HL-60 (cell line): ENCODE measurements at regions not wholly inside any gene's neighbourhood (a gene's known extent, or its start where the extent isn't known, plus 50 kb on each side); places are given as distances from the start of the nearest gene placed in this dataset.

ENCODE experiments used
- DNase-seq, 2 experiments: peaks; one replicate each; pipeline ENCODE4 v3.0.0-alpha.2; 2010 to 2020; ENCODE audit warnings: low read depth in 1 of 2, low spot score in 1 of 2
- H3K27ac ChIP-seq: fragments of 250-450 bp; sonication (Bioruptor Pico); replicated peaks from 2 replicates; pipeline ENCODE4 v1.5.1; 2020; ENCODE audit warnings: mild to moderate bottlenecking, moderate library complexity
- H3K27me3 ChIP-seq: fragments of 250-450 bp; sonication (Bioruptor Pico); 2 replicates; pipeline ENCODE4 v1.5.1; 2021; ENCODE audit warnings: mild to moderate bottlenecking, moderate library complexity; ENCODE audit not compliant: insufficient read depth, poor library complexity, severe bottlenecking
- H3K4me3 ChIP-seq: replicated peaks from 2 replicates; pipeline ENCODE4 v1.5.1; 2011; ENCODE audit warnings: mild to moderate bottlenecking, control low read depth, low read length; ENCODE audit not compliant: insufficient read depth
- GABPA ChIP-seq: IDR thresholded peaks from 2 replicates; pipeline ENCODE4 v1.6.1; 2012; ENCODE audit warnings: low read depth
- POLR2AphosphoS5 ChIP-seq: IDR thresholded peaks from 2 replicates; pipeline ENCODE4 v1.6.1; 2012; ENCODE audit warnings: low read depth
- SPI1 ChIP-seq: IDR thresholded peaks from 2 replicates; pipeline ENCODE4 v1.6.1; 2012; ENCODE audit warnings: low read depth, mild to moderate bottlenecking, borderline replicate concordance
- TF ChIP-seq, protein P1 (sequence below): IDR thresholded peaks from one replicate; pipeline ENCODE4 v1.5.1; 2011; ENCODE audit warnings: low read length, control low read depth, inconsistent platforms; ENCODE audit not compliant: insufficient read depth
- TF ChIP-seq, protein P2 (sequence below): IDR thresholded peaks from 2 replicates; pipeline ENCODE4 v1.6.1; 2012; ENCODE audit warnings: low read depth; ENCODE audit not compliant: insufficient replicate concordance

DNA sequence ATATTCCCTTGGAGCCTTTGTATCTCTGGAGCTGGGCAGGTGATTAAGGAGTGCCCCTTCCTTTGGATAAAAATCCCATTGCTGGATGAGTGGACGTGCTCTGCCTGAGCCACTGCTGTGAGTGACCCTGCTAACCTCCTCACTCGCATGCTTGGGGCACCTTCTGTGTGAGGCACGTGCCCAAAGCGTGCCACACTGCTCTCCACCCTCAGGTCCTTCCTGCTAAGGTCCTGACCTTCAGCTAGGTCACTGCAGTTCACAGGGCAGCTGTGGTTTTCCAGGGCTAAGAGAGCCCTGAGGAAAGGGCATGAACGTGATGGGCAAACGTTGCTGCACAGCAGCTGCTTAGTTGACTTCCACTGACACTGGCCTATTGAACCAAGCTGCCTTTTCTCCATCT lies 204.4 kb upstream of the COBL start:
- Histone ChIP-seq H3K27ac (no peak overlapping the region), H3K27me3 (no peaks in the 10 kb centered on the region), H3K4me3 (no peak overlapping the region)
- TF ChIP-seq, protein P1, sequence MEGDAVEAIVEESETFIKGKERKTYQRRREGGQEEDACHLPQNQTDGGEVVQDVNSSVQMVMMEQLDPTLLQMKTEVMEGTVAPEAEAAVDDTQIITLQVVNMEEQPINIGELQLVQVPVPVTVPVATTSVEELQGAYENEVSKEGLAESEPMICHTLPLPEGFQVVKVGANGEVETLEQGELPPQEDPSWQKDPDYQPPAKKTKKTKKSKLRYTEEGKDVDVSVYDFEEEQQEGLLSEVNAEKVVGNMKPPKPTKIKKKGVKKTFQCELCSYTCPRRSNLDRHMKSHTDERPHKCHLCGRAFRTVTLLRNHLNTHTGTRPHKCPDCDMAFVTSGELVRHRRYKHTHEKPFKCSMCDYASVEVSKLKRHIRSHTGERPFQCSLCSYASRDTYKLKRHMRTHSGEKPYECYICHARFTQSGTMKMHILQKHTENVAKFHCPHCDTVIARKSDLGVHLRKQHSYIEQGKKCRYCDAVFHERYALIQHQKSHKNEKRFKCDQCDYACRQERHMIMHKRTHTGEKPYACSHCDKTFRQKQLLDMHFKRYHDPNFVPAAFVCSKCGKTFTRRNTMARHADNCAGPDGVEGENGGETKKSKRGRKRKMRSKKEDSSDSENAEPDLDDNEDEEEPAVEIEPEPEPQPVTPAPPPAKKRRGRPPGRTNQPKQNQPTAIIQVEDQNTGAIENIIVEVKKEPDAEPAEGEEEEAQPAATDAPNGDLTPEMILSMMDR = no peak
- TF ChIP-seq, protein P2, sequence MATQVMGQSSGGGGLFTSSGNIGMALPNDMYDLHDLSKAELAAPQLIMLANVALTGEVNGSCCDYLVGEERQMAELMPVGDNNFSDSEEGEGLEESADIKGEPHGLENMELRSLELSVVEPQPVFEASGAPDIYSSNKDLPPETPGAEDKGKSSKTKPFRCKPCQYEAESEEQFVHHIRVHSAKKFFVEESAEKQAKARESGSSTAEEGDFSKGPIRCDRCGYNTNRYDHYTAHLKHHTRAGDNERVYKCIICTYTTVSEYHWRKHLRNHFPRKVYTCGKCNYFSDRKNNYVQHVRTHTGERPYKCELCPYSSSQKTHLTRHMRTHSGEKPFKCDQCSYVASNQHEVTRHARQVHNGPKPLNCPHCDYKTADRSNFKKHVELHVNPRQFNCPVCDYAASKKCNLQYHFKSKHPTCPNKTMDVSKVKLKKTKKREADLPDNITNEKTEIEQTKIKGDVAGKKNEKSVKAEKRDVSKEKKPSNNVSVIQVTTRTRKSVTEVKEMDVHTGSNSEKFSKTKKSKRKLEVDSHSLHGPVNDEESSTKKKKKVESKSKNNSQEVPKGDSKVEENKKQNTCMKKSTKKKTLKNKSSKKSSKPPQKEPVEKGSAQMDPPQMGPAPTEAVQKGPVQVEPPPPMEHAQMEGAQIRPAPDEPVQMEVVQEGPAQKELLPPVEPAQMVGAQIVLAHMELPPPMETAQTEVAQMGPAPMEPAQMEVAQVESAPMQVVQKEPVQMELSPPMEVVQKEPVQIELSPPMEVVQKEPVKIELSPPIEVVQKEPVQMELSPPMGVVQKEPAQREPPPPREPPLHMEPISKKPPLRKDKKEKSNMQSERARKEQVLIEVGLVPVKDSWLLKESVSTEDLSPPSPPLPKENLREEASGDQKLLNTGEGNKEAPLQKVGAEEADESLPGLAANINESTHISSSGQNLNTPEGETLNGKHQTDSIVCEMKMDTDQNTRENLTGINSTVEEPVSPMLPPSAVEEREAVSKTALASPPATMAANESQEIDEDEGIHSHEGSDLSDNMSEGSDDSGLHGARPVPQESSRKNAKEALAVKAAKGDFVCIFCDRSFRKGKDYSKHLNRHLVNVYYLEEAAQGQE = no peak
- no peak for TF ChIP-seq GABPA
- TF ChIP-seq SPI1 = no peak
- no peak for TF ChIP-seq POLR2AphosphoS5
- no peak for DNase-seq

DNA sequence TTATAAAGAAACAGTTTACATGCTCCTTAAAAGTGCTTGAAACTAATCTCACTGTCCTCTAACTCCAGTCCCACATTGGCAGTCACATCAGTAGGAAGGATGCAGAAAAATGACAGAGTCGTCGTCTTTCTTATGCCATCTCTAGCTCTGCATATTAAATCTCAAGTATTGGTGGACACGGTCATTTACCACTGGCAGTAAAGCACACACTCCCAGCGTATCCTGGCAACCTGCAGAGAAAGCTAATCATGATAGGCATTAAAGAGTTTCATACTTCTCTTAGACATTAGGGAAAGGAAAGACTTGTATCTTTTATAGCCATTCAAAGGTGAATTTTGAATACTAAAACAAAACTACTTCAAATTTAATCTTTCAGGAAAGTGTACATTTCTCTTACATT lies 202.0 kb upstream of the COBL start:
- Histone ChIP-seq H3K4me3 (no peak overlapping the region), H3K27ac (no peak overlapping the region), H3K27me3 (no peaks in the 10 kb centered on the region)
- no peak for TF ChIP-seq POLR2AphosphoS5
- TF ChIP-seq, protein P2 = no peak
- no peak for TF ChIP-seq SPI1
- no peak for TF ChIP-seq GABPA
- TF ChIP-seq, protein P1 = no peak
- DNase-seq = no peak

DNA sequence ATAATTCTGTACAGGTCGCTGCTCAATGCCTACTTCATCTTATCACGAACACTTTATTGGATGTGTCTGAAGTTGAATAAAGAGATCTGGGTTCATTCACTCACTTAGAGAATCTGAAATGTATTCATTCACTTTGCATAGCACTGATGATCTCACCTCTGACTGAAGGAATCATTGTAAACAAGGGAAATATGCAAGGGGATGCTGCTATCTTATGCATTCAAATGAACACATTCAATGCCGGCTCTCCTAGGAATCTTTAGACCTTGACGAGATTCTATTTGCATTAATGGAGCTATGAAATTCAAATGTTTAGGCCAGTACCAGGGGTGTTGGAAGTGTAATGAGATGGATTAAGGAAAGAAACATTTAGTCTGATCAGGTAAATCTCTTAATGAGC lies 200.6 kb upstream of the COBL start:
- no peaks in the 10 kb centered on the region for H3K27me3 ChIP-seq
- H3K4me3 ChIP-seq = no peak overlapping the region
- no peak for DNase-seq
- no peak for TF ChIP-seq POLR2AphosphoS5
- TF ChIP-seq, protein P1 = no peak
- TF ChIP-seq, protein P2 = no peak
- no peak for TF ChIP-seq SPI1
- no peak for TF ChIP-seq GABPA
- H3K27ac ChIP-seq = no peak overlapping the region
